Breast epithelium (tissue), 3 donors: ENCODE measurements at regions not wholly inside any gene's neighbourhood (a gene's known extent, or its start where the extent isn't known, plus 50 kb on each side); places are given as distances from the start of the nearest gene placed in this dataset.

Experiments used
- POLR2AphosphoS5 ChIP-seq, 3 donors: sonication (generic); formaldehyde crosslinking; IDR thresholded peaks; one replicate each; pipeline ENCODE4 v1.6.1; 2017; ENCODE audit warnings: antibody characterized with exemption in 3 of 3
- TF ChIP-seq, protein P1 (sequence below), 3 donors: fragments of 450-650 bp; IDR thresholded peaks; one replicate each; pipeline ENCODE4 v1.5.1; 2016 to 2017; ENCODE audit warnings: antibody characterized with exemption in 3 of 3, mild to moderate bottlenecking in 3 of 3, moderate library complexity in 3 of 3

DNA sequence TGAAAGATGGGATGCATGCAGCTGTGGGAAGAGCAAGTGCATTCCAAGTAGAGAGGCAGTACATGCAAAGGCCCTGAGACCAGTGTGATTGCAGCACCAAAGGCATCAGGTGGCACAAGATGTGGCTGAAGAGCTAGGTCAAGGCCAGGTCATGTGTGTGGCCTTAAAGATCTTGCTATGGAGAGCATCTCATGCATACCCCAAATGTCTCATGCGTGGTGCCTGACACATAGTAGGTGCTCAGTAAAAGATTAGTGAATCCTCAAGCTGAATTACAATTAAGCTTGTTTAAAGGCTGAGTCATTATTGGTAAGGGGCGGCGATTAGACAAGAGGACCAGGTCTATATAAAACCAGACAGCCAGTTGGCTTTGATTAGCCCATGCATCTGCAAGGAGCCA lies 336.6 kb downstream of the FGFR2 start:
- TF ChIP-seq POLR2AphosphoS5 (IDR thresholded peaks at IDR 0.05), result no peak
- TF ChIP-seq, protein P1, sequence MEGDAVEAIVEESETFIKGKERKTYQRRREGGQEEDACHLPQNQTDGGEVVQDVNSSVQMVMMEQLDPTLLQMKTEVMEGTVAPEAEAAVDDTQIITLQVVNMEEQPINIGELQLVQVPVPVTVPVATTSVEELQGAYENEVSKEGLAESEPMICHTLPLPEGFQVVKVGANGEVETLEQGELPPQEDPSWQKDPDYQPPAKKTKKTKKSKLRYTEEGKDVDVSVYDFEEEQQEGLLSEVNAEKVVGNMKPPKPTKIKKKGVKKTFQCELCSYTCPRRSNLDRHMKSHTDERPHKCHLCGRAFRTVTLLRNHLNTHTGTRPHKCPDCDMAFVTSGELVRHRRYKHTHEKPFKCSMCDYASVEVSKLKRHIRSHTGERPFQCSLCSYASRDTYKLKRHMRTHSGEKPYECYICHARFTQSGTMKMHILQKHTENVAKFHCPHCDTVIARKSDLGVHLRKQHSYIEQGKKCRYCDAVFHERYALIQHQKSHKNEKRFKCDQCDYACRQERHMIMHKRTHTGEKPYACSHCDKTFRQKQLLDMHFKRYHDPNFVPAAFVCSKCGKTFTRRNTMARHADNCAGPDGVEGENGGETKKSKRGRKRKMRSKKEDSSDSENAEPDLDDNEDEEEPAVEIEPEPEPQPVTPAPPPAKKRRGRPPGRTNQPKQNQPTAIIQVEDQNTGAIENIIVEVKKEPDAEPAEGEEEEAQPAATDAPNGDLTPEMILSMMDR (IDR thresholded peaks at IDR 0.05), result no peak
